Activated T-cell treated with anti-CD3 and anti-CD28 coated beads, Interleukin-2, amount 50 U/mL, for 4 hours (primary cell): ENCODE measurements at regions not wholly inside any gene's neighbourhood (a gene's known extent, or its start where the extent isn't known, plus 50 kb on each side); places are given as distances from the start of the nearest gene placed in this dataset.

Experiments used
- ATAC-seq, 2 donors: fragments of 200-7000 bp; cut with Tn5 transposase; one replicate each; pipeline ENCODE4 v1.10.0; 2021
- DNase-seq: peaks from one replicate; pipeline ENCODE4 v3.0.0-alpha.2; 2020
- H3K27me3 Mint-ChIP-seq: one replicate; pipeline ENCODE4 v1.8.0; 2021; ENCODE audit warnings: low read depth, mixed read lengths
- H3K36me3 Mint-ChIP-seq: one replicate; pipeline ENCODE4 v1.8.0; 2022; ENCODE audit warnings: mixed read lengths; ENCODE audit not compliant: insufficient read depth
- H3K4me1 Mint-ChIP-seq: one replicate; pipeline ENCODE4 v1.8.0; 2021; ENCODE audit warnings: low read depth, mixed read lengths
- H3K4me3 Mint-ChIP-seq: one replicate; pipeline ENCODE4 v1.8.0; 2021; ENCODE audit warnings: mild to moderate bottlenecking, moderate library complexity, mixed read lengths
- H3K9me3 Mint-ChIP-seq: one replicate; pipeline ENCODE4 v1.8.0; 2021; ENCODE audit warnings: mixed read lengths

DNA sequence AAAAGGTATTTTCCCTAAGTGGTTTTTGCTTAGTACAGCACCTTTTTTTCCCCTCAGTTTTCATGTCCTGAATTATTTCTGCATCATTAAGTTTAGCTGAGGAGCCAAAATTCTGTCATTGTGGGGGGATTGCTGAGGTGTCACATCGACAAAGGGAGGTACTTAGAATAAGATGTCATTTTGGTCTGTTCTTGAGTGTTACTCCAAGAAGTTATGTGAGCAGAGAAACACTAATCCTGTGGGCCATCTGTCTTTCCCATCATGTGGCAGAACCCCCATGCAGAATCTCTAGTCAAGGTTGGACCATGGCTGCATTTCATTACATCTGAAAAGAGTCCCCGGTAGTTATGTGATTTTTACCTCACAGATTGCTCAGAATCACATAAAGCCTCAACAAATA lies 167.8 kb upstream of the CENPW start:
- Mint-ChIP-seq H3K4me3 (no peak overlapping the region), H3K4me1 (peaks cover 4% of the 10 kb centered on the region), H3K36me3 (no peaks in the 10 kb centered on the region), H3K27me3 (no peaks in the 10 kb centered on the region), H3K9me3 (no peaks in the 10 kb centered on the region)
- ATAC-seq, result no peak
- no peak for DNase-seq

DNA sequence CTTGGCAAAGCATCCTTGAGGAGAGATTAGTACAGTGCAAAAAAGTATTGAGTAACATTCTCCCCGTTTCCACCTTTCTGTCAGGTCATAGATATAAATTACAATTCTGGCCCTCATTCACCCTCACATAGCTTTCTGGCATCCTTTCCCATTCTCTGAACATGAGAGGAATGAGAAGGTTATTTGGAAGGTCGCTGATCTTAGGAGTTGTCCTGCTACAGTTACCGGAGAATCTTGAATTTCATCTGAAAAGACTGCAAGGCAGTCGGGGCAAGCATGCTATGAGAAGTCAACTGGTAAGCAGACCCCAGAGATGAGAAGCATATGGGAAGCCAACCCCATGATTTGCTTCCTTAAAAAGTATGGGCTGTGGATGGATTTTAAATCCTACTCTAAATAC lies 166.7 kb upstream of the CENPW start:
- no peaks in the 10 kb centered on the region for H3K27me3 Mint-ChIP-seq
- no peak overlapping the region for H3K4me3 Mint-ChIP-seq
- no peaks in the 10 kb centered on the region for H3K9me3 Mint-ChIP-seq
- no peak for DNase-seq
- peaks cover 3% of the 10 kb centered on the region for H3K36me3 Mint-ChIP-seq
- no peak for ATAC-seq
- H3K4me1 Mint-ChIP-seq, result peaks cover 4% of the 10 kb centered on the region

GRCh38 chr6:126174697-126175096 lies 165.2 kb upstream of the CENPW start:
- Mint-ChIP-seq H3K4me1 (peaks cover 4% of the 10 kb centered on the region), H3K4me3 (no peak overlapping the region), H3K27me3 (no peaks in the 10 kb centered on the region), H3K9me3 (no peaks in the 10 kb centered on the region), H3K36me3 (peaks cover 3% of the 10 kb centered on the region)
- ATAC-seq (no peak), DNase-seq (no peak)

- DNase-seq (no peak), ATAC-seq (no peak)
- Mint-ChIP-seq H3K36me3 (peaks cover 3% of the 10 kb centered on the region), H3K4me1 (peaks cover 4% of the 10 kb centered on the region), H3K9me3 (no peaks in the 10 kb centered on the region), H3K4me3 (no peak overlapping the region), H3K27me3 (no peaks in the 10 kb centered on the region)
Observed at GRCh38 chr6:126175251-126175650, 164.7 kb upstream of the CENPW start.

DNA sequence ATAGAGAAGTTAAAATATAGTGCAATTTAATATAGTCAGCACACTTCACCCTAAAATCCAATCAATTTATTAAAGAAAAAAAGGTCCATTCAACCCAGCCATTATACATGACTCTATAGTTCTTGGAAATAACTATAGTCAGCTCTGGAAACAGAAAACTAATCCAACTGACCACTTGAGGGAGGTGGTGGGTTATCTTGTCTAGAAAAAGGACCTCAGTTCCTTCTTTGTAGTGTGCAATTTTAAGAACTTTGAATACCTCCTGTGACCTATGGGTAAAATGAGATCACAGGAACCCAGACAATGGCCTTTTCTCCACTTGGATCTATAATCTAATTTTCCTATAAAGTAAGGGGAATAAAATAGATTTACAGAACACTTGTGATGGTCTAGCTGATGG lies 163.6 kb upstream of the CENPW start:
- H3K27me3 Mint-ChIP-seq, result no peaks in the 10 kb centered on the region
- no peak overlapping the region for H3K4me3 Mint-ChIP-seq
- H3K9me3 Mint-ChIP-seq, result no peaks in the 10 kb centered on the region
- peaks cover under 1% of the 10 kb centered on the region for H3K4me1 Mint-ChIP-seq
- H3K36me3 Mint-ChIP-seq, result peaks cover 3% of the 10 kb centered on the region
- DNase-seq (no peak), ATAC-seq (no peak)

DNA sequence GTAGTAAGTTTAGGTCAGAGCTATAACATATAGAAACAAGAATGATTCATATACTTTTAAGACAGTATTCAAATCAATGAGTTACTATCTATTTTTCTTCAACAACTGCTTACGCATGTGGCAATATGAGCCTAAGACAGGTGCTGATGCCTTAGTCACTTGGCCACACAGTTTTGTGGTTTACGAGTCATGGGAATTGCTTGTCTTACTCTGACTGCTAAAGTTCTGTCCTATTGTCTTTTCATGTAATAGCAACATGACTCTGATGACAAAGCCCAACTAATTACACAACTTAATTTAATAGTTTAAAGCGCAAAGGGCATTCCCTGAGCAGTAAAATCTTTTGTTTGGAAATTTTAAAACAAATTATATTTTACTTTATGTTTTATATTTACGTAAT lies 159.3 kb upstream of the CENPW start:
- Mint-ChIP-seq H3K27me3 (no peaks in the 10 kb centered on the region), H3K9me3 (no peaks in the 10 kb centered on the region), H3K4me1 (no peaks in the 10 kb centered on the region), H3K4me3 (no peak overlapping the region), H3K36me3 (peaks cover 4% of the 10 kb centered on the region)
- no peak for DNase-seq
- peak; percentile 95 to 97 for ATAC-seq

DNA sequence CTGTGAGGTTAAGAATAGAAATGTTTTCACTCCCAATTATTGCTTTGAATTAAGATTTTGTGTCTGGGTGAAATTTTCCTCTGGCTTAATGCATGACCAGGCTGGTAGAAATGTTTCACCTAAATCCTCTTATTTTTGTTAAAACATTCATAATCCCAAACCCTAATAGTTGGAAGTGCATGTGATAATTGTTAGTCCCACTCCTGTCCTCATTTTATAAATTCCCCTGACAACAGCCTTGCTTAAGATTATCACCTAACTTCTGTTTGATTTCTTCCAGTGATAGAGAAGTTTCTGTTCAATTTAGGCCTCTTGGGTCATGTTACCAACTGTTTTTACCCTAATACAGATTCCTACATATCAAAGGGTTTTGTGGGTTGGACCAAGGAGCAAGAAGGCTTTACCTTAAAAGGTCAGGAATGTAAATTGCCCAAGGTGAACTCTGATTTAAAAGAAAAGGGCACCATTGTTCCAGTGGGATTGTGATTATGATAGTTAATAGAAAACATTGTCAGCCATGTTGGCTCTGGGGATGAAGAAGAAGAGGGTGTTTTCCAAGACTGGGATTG lies 158.7 kb upstream of the CENPW start:
- ATAC-seq, result no peak
- Mint-ChIP-seq H3K4me1 (no peaks in the 10 kb centered on the region), H3K36me3 (peaks cover 8% of the 10 kb centered on the region), H3K27me3 (no peaks in the 10 kb centered on the region), H3K9me3 (no peaks in the 10 kb centered on the region), H3K4me3 (no peak overlapping the region)
- no peak for DNase-seq

DNA sequence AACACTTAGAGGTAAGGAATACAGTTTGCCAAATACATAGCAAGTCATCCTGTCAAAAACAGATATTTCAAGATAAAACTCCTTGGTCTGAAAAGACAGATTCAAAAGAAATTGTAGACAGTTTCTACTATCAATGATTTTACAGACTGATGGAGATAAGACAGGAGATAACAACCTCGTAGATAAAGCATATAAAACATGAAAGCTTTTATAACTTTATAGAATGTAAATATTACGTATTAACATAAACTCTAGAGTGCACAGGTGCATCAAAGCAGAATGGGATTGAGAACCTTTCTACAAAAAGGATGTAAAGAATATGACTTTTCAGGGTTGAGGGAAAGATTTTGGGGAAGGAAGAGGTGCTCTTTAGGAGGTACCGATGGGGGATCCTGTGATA lies 158.0 kb upstream of the CENPW start:
- Mint-ChIP-seq H3K4me3 (no peak overlapping the region), H3K27me3 (no peaks in the 10 kb centered on the region), H3K9me3 (no peaks in the 10 kb centered on the region), H3K4me1 (no peaks in the 10 kb centered on the region), H3K36me3 (peaks cover 8% of the 10 kb centered on the region)
- ATAC-seq (no peak), DNase-seq (no peak)

DNA sequence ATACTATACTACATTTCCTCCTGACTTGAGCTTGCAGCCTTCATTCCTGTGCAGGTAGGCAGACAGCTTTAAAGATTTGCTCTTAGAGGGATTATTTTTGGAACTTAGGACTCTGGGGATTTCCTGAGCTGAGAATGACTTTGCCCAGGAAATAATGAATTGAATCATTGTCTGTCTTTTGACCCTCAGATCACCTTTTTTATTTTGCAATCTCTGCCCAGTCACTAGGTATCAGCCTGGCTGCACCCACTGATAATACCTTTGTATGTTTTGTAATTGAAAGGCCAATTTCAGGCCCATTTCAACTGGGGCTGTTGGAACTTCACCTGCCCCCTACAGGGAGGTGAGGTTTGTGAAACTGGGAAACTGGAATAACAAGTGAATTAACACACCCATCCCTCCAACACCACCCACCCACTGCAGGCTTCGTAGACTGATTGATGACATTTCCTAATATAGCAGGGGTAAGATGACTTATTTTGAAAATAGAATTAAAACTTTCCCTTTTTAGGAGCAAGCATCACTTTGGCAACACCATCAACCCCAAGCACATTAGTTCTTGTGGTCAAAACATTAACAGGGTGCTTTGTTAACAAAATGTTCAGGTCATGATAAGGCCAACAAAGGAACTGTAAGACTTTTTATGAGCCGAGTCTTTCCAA lies 157.1 kb upstream of the CENPW start:
- Mint-ChIP-seq H3K36me3 (peaks cover 5% of the 10 kb centered on the region), H3K4me1 (no peaks in the 10 kb centered on the region), H3K9me3 (no peaks in the 10 kb centered on the region), H3K27me3 (no peaks in the 10 kb centered on the region), H3K4me3 (no peak overlapping the region)
- no peak for DNase-seq
- no peak for ATAC-seq

GRCh38 chr6:126185774-126186173 lies 154.1 kb upstream of the CENPW start:
- peaks cover 5% of the 10 kb centered on the region for H3K36me3 Mint-ChIP-seq
- no peaks in the 10 kb centered on the region for H3K27me3 Mint-ChIP-seq
- H3K9me3 Mint-ChIP-seq, result no peaks in the 10 kb centered on the region
- no peaks in the 10 kb centered on the region for H3K4me1 Mint-ChIP-seq
- ATAC-seq, result no peak
- no peak overlapping the region for H3K4me3 Mint-ChIP-seq
- no peak for DNase-seq

DNA sequence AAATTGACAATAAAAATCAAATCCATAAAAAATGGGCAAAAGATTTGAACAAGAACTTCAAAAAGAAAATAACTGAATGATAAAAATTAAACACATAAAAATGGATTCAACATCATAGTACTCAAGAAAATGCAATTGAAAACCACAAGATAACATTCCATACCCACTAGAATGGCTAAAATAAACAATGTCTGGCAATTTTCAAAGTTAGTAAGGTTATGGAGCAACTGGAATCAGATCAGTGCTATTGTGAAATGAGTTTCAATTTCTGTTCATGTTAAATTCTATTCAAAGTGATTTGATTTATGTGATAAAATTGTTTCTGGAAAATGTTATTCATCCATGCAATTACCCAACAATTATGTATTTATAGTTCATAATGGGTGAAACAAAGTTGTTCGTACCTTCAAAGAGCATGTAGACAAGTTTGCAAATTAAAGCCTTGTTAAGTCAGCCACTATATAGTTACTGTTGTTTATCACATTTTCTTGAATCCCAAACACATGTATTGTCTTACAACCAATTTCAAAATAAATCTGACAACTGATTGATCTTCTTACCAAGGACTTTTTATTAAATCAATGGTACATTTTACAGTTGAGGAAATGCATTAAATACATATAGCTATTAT lies 151.5 kb upstream of the CENPW start:
- peaks cover 5% of the 10 kb centered on the region for H3K36me3 Mint-ChIP-seq

DNA sequence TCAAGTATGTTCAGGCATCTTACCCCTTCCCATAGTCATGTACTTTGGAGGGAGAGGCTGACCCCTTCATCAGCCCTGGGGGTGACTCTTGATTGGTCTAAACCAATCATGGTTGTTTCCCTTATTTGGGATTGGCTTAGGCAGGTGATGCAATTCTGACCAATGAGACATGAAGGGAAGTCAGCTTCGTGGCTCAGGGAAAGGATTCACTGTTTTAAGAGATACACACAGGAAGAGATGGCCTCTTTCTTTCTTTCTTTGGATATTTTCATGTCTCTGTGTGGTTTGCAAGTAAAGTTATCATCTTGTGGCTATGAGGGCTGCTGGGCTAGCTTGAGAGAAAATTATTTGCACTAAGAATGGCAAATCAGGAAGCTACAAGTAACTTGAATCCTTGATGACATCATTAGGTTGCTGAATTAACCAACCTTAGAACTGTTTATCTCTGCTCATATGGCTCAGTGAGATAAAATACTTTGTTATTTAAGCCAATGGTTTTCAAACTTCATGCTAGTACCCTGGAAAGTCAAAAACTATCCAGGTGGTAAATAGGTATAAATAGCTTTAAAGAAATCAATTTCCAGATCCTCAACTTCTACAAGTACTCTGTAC lies 144.2 kb upstream of the CENPW start:
- Mint-ChIP-seq H3K4me1 (peaks cover 1% of the 10 kb centered on the region), H3K36me3 (peaks cover 1% of the 10 kb centered on the region), H3K9me3 (peaks cover 4% of the 10 kb centered on the region), H3K4me3 (no peak overlapping the region), H3K27me3 (no peaks in the 10 kb centered on the region)
- ATAC-seq (no peak), DNase-seq (no peak)

More for the DNA sequence above, 151.5 kb upstream of the CENPW start:
- no peak for ATAC-seq
- Mint-ChIP-seq H3K4me1 (no peaks in the 10 kb centered on the region), H3K9me3 (peaks cover 4% of the 10 kb centered on the region), H3K27me3 (no peaks in the 10 kb centered on the region), H3K4me3 (no peak overlapping the region)
- no peak for DNase-seq

DNA sequence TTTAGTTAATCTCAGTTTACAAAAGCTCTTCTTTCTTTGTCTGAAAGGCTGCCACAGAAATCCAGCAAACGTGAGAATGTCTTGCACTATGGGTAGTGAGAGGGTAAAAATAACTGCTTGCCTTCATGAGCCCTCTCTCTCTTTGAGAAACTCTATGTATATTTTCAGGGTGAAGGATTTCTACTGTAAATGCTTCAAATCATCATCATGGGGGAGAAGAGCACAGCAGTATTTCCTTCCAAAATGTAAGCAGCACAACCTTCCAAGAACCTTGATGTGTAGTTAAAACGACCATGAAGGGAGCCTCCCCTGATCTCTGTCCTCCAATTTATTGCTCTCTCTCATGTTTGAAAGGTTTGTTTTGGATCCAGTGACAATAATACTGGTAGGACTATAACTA lies 141.3 kb upstream of the CENPW start:
- Mint-ChIP-seq H3K4me3 (no peak overlapping the region), H3K9me3 (no peaks in the 10 kb centered on the region), H3K36me3 (peaks cover 1% of the 10 kb centered on the region), H3K4me1 (peaks cover 1% of the 10 kb centered on the region), H3K27me3 (no peaks in the 10 kb centered on the region)
- DNase-seq, result no peak
- no peak for ATAC-seq

GRCh38 chr6:126199466-126199865 lies 140.4 kb upstream of the CENPW start:
- ATAC-seq, result no peak
- no peaks in the 10 kb centered on the region for H3K27me3 Mint-ChIP-seq
- H3K9me3 Mint-ChIP-seq, result no peaks in the 10 kb centered on the region
- peaks cover 1% of the 10 kb centered on the region for H3K4me1 Mint-ChIP-seq
- peaks cover 1% of the 10 kb centered on the region for H3K36me3 Mint-ChIP-seq
- DNase-seq, result no peak
- peak overlapping the region; percentile 7 for H3K4me3 Mint-ChIP-seq

- Mint-ChIP-seq H3K4me1 (peaks cover 1% of the 10 kb centered on the region), H3K27me3 (no peaks in the 10 kb centered on the region), H3K36me3 (peaks cover 1% of the 10 kb centered on the region), H3K4me3 (no peak overlapping the region), H3K9me3 (no peaks in the 10 kb centered on the region)
- DNase-seq (no peak), ATAC-seq (no peak)
Observed at GRCh38 chr6:126202707-126203106, 137.2 kb upstream of the CENPW start.
